ENCODE measurements at regions not wholly inside any gene's neighbourhood (a gene's known extent, or its start where the extent isn't known, plus 50 kb on each side); places are given as distances from the start of the nearest gene placed in this dataset.

DNA sequence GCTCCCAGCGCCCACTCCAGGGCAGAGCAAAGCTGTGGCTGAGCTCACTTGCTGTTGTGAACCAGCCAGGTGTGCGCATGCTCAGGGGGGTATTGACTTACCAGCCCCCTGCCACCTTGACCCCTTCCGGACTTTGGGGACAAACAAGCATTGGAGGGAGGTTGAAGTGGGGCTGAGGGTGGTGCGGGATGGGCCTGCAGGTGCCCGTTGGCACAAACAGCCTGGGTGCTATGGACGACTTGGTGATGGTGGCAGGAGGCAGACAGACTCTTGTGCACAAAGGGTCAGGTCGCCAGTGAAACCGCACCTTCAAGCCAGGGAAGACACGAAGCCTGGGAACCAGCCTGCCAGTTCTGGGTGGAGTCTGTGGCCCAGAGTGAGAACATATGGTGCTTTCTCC lies 858.5 kb upstream of the PTPRD start:
- no peak for DNase-seq (ENCODE audit: extremely low read depth, low read depth)
- TF ChIP-seq, protein P1, sequence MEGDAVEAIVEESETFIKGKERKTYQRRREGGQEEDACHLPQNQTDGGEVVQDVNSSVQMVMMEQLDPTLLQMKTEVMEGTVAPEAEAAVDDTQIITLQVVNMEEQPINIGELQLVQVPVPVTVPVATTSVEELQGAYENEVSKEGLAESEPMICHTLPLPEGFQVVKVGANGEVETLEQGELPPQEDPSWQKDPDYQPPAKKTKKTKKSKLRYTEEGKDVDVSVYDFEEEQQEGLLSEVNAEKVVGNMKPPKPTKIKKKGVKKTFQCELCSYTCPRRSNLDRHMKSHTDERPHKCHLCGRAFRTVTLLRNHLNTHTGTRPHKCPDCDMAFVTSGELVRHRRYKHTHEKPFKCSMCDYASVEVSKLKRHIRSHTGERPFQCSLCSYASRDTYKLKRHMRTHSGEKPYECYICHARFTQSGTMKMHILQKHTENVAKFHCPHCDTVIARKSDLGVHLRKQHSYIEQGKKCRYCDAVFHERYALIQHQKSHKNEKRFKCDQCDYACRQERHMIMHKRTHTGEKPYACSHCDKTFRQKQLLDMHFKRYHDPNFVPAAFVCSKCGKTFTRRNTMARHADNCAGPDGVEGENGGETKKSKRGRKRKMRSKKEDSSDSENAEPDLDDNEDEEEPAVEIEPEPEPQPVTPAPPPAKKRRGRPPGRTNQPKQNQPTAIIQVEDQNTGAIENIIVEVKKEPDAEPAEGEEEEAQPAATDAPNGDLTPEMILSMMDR (IDR thresholded peaks at IDR 0.05; ENCODE audit: low read depth, low read length, missing control alignments): no peak

GRCh38 chr9:11500780-11501179 lies 888.0 kb upstream of the PTPRD start:
- TF ChIP-seq, protein P1 (IDR thresholded peaks at IDR 0.05; ENCODE audit: low read depth, low read length, missing control alignments): no peak
- no peak overlapping the region for H3K4me3 ChIP-seq (replicated peaks; ENCODE audit: low read depth, low read length)
- DNase-seq (ENCODE audit: extremely low read depth, low read depth): no peak

More for the DNA sequence above, 858.5 kb upstream of the PTPRD start:
- H3K4me3 ChIP-seq (replicated peaks; ENCODE audit: low read depth, low read length): no peak overlapping the region

DNA sequence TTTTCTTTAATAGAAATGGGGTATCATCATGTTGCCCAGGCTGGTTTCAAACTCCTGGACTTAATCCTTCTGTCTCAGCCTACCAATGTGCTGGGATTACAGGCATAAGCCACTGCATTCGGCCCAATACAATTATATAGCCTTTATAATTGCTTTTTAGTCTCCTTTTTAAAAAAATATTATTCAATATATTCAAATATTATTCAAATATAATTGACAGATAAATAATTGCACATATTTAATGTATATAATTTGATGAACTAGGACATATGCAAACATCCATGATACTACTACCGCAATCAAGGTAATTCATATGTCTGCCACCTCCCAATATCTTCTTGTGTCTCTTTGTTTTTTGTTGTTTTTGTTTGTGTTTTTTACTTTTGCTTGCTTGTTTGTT lies 894.2 kb upstream of the PTPRD start:
- no peak for DNase-seq (ENCODE audit: extremely low read depth, low read depth)
- H3K4me3 ChIP-seq (replicated peaks; ENCODE audit: low read depth, low read length): no peak overlapping the region
- TF ChIP-seq, protein P1 (IDR thresholded peaks at IDR 0.05; ENCODE audit: low read depth, low read length, missing control alignments): no peak

- DNase-seq (ENCODE audit: extremely low read depth, low read depth): no peak
- TF ChIP-seq, protein P1 (IDR thresholded peaks at IDR 0.05; ENCODE audit: low read depth, low read length, missing control alignments): no peak
- no peak overlapping the region for H3K4me3 ChIP-seq (replicated peaks; ENCODE audit: low read depth, low read length)
Measured at GRCh38 chr9:11537566-11537965, 924.8 kb upstream of the PTPRD start.

DNA sequence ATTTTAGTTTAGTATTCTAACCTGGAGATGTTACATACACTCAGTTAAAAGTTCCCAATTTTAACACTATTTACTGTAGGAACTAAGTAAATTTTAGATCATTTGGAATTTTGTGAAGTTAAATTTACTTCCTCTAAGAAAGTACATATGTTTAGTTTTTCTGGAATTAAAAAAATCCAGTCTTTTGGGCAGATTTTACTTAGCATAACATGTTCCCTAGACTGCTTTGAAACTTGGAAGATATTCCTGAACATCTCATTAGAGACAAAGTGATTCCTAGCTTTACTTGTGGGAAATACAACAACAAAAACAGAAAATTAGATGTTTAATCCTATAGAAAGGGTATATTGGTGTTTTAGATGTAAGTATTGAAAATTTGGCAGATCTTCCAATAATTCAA lies 930.0 kb upstream of the PTPRD start:
- TF ChIP-seq, protein P1 (IDR thresholded peaks at IDR 0.05; ENCODE audit: low read depth, low read length, missing control alignments): no peak
- H3K4me3 ChIP-seq (replicated peaks; ENCODE audit: low read depth, low read length): no peak overlapping the region
- no peak for DNase-seq (ENCODE audit: extremely low read depth, low read depth)

GRCh38 chr9:11546231-11546630 lies 933.4 kb upstream of the PTPRD start:
- H3K4me3 ChIP-seq (replicated peaks; ENCODE audit: low read depth, low read length): no peak overlapping the region
- no peak for DNase-seq (ENCODE audit: extremely low read depth, low read depth)
- TF ChIP-seq, protein P1 (IDR thresholded peaks at IDR 0.05; ENCODE audit: low read depth, low read length, missing control alignments): no peak

DNA sequence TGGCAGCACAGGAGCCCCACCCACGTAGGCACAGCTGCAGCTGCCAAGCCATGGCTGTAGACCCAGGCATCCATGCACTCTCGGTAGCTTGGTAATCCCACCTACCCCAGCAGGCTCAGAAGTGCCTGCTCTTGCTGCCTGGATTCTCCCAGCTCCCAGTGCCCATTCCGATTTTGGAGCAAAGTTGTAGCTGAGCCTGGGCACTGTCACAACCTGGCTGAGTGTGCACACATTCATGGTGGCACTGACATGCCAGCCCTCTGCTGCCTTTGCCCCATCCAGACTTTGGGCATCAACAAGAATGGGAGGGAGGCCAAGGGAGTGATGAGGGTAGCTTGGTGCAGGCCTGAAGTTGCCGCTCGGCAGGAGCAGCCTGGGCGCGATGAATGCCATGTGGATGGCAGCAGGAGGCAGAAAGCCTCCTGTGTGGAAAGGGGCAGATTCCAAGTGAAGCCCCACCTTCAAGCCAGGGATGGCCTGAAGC lies 936.6 kb upstream of the PTPRD start:
- TF ChIP-seq, protein P1 (IDR thresholded peaks at IDR 0.05; ENCODE audit: low read depth, low read length, missing control alignments): no peak
- no peak for DNase-seq (ENCODE audit: extremely low read depth, low read depth)
- H3K4me3 ChIP-seq (replicated peaks; ENCODE audit: low read depth, low read length): no peak overlapping the region

All from HFF-Myc (cell line).